ENCODE measurements at regions not wholly inside any gene's neighbourhood (a gene's known extent, or its start where the extent isn't known, plus 50 kb on each side); places are given as distances from the start of the nearest gene placed in this dataset.
"Not testable (repeated sequence)": the region's sequence is repeated elsewhere in the genome, so short reads cannot be mapped to it uniquely, and the experiment has no call there.

- no peak for DNase-seq
These were observed 139.6 kb downstream of the MYLK4 start for GRCh38 chr6:2611092-2611491.

GRCh38 chr6:2608503-2608902 lies 142.2 kb downstream of the MYLK4 start:
- no peak for DNase-seq

- DNase-seq = no peak
These were observed 150.4 kb downstream of the MYLK4 start for GRCh38 chr6:2600363-2600762.

- no peak for DNase-seq
These were observed 150.9 kb downstream of the MYLK4 start for GRCh38 chr6:2599817-2600216.

- no peak for DNase-seq
These were observed 151.9 kb downstream of the MYLK4 start for GRCh38 chr6:2598867-2599266.

GRCh38 chr6:2597991-2598390 lies 152.7 kb downstream of the MYLK4 start:
- DNase-seq = no peak

- not testable (repeated sequence) for DNase-seq
These were observed 153.3 kb downstream of the MYLK4 start for GRCh38 chr6:2597457-2597856.

GRCh38 chr6:2596222-2596621 lies 154.5 kb downstream of the MYLK4 start:
- DNase-seq = no peak

- DNase-seq = no peak
These were observed 155.9 kb downstream of the MYLK4 start for GRCh38 chr6:2594868-2595267.

- no peak for DNase-seq
These were observed 157.6 kb downstream of the MYLK4 start for GRCh38 chr6:2593167-2593566.

- no peak for DNase-seq
These were observed 161.5 kb downstream of the MYLK4 start for GRCh38 chr6:2589171-2589661.

- no peak for DNase-seq
These were observed 167.3 kb downstream of the MYLK4 start for GRCh38 chr6:2583459-2583858.

GRCh38 chr6:2582268-2582667 lies 168.5 kb downstream of the MYLK4 start:
- no peak for DNase-seq

GRCh38 chr6:2581611-2582010 lies 169.1 kb downstream of the MYLK4 start:
- DNase-seq = no peak

- no peak for DNase-seq
These were observed 169.7 kb downstream of the MYLK4 start for GRCh38 chr6:2581011-2581410.

- DNase-seq = no peak
These were observed 170.7 kb downstream of the MYLK4 start for GRCh38 chr6:2579804-2580570.

- DNase-seq = no peak
These were observed 171.4 kb downstream of the MYLK4 start for GRCh38 chr6:2579241-2579761.

- DNase-seq = no peak
These were observed 172.0 kb downstream of the MYLK4 start for GRCh38 chr6:2578767-2579166.

- no peak for DNase-seq
These were observed 174.2 kb downstream of the MYLK4 start for GRCh38 chr6:2576499-2576898.

- no peak for DNase-seq
These were observed 175.5 kb downstream of the MYLK4 start for GRCh38 chr6:2575236-2575635.

GRCh38 chr6:2569420-2569819 lies 181.3 kb downstream of the MYLK4 start:
- DNase-seq = not testable (repeated sequence)

GRCh38 chr6:2566048-2566447 lies 184.7 kb downstream of the MYLK4 start:
- DNase-seq = no peak

- no peak for DNase-seq
These were observed 185.2 kb downstream of the MYLK4 start for GRCh38 chr6:2565499-2565898.

- no peak for DNase-seq
These were observed 187.1 kb downstream of the MYLK4 start for GRCh38 chr6:2563635-2564034.
